ENCODE measurements at regions not wholly inside any gene's neighbourhood (a gene's known extent, or its start where the extent isn't known, plus 50 kb on each side); places are given as distances from the start of the nearest gene placed in this dataset.
"Not testable (repeated sequence)": the region's sequence is repeated elsewhere in the genome, so short reads cannot be mapped to it uniquely, and the experiment has no call there.

- DNase-seq: no peak
Measured at GRCh38 chr7:94706996-94707740, 51.2 kb upstream of the SGCE start.

GRCh38 chr7:94710256-94710655 is 54.3 kb upstream of the SGCE start:
- no peak for DNase-seq

- DNase-seq: not testable (repeated sequence)
Measured at GRCh38 chr7:94722360-94722759, 66.4 kb upstream of the SGCE start.

- DNase-seq: not testable (repeated sequence)
Measured at GRCh38 chr7:94728893-94729292, 73.0 kb upstream of the SGCE start.

- no peak for DNase-seq
Measured at GRCh38 chr7:94738071-94738470, 82.1 kb upstream of the SGCE start.

GRCh38 chr7:94739180-94739579 is 83.2 kb upstream of the SGCE start:
- DNase-seq: no peak

- DNase-seq: no peak
Measured at GRCh38 chr7:94740509-94740908, 84.6 kb upstream of the SGCE start.

- DNase-seq: no peak
Measured at GRCh38 chr7:94741179-94741578, 85.2 kb upstream of the SGCE start.

GRCh38 chr7:94748376-94748775 is 92.4 kb upstream of the SGCE start:
- DNase-seq: no peak

GRCh38 chr7:94760446-94761100 is 104.6 kb upstream of the SGCE start:
- DNase-seq: no peak

GRCh38 chr7:94761451-94761850 is 105.5 kb upstream of the SGCE start:
- DNase-seq: no peak

GRCh38 chr7:94763268-94763667 is 107.3 kb upstream of the SGCE start:
- DNase-seq: peak; percentile 11

GRCh38 chr7:94769724-94770123 is 113.8 kb upstream of the SGCE start:
- no peak for DNase-seq

GRCh38 chr7:94778711-94779459 is 123.0 kb upstream of the SGCE start:
- DNase-seq: no peak

- no peak for DNase-seq
Measured at GRCh38 chr7:94779861-94780260, 123.9 kb upstream of the SGCE start.

- no peak for DNase-seq
Measured at GRCh38 chr7:94781236-94781635, 125.3 kb upstream of the SGCE start.

GRCh38 chr7:94782777-94783176 is 124.6 kb upstream of the PPP1R9A start:
- DNase-seq: no peak

- DNase-seq: no peak
Measured at GRCh38 chr7:94787285-94787684, 120.1 kb upstream of the PPP1R9A start.

GRCh38 chr7:94788378-94788777 is 119.0 kb upstream of the PPP1R9A start:
- not testable (repeated sequence) for DNase-seq

- no peak for DNase-seq
Measured at GRCh38 chr7:94792241-94792640, 115.2 kb upstream of the PPP1R9A start.

GRCh38 chr7:94797404-94797803 is 110.0 kb upstream of the PPP1R9A start:
- DNase-seq: not testable (repeated sequence)

GRCh38 chr7:94803821-94804220 is 103.6 kb upstream of the PPP1R9A start:
- DNase-seq: no peak

GRCh38 chr7:94808673-94809072 is 98.7 kb upstream of the PPP1R9A start:
- not testable (repeated sequence) for DNase-seq

- DNase-seq: no peak
Measured at GRCh38 chr7:94810496-94810895, 96.9 kb upstream of the PPP1R9A start.
